T-helper 1 cell treated with Interleukin-12 subunit alpha and Interleukin-12 subunit beta and Interleukin-4 antibody, amounts not matched to agents 30 μg/mL and 1 μg/mL, for 36 hours (primary cell): ENCODE measurements at regions not wholly inside any gene's neighbourhood (a gene's known extent, or its start where the extent isn't known, plus 50 kb on each side); places are given as distances from the start of the nearest gene placed in this dataset.

Experiments
- H3K27ac Mint-ChIP-seq: one replicate; pipeline ENCODE4 v1.8.0; 2021; ENCODE audit warnings: mild to moderate bottlenecking, mixed read lengths
- H3K27me3 Mint-ChIP-seq: one replicate; pipeline ENCODE4 v1.8.0; 2021; ENCODE audit warnings: low read depth, mixed read lengths
- H3K36me3 Mint-ChIP-seq: one replicate; pipeline ENCODE4 v1.8.0; 2021; ENCODE audit warnings: low read depth, mixed read lengths
- H3K4me1 Mint-ChIP-seq: one replicate; pipeline ENCODE4 v1.8.0; 2021; ENCODE audit warnings: low read depth, mixed read lengths
- H3K4me3 Mint-ChIP-seq: one replicate; pipeline ENCODE4 v1.8.0; 2021; ENCODE audit warnings: mild to moderate bottlenecking, moderate library complexity, mixed read lengths
- H3K9me3 Mint-ChIP-seq: one replicate; pipeline ENCODE4 v1.8.0; 2021; ENCODE audit warnings: mixed read lengths

DNA sequence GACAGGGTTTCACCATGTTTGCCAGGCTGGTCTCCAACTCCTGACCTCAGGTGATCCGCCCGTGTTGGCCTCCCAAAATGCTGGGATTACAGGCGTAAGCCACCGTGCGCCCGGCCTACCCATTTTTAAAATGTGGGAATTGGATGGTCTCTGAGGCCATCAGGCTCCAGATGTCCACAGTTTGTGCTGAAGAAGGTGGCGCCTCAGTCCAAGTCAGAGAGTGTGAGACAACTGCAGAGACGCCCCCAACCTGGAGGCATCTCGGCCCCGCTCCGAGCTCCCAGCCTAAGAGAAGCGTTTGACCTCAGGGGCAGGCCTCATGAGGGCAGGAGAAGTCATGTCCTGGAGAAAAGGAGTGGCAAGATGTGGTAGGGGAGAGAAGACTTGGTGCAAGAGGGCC, 146.5 kb downstream of the MRM1 start:
- H3K9me3 Mint-ChIP-seq = no peaks in the 10 kb centered on the region
- H3K27ac Mint-ChIP-seq = no peak overlapping the region
- H3K36me3 Mint-ChIP-seq = no peaks in the 10 kb centered on the region
- no peaks in the 10 kb centered on the region for H3K4me1 Mint-ChIP-seq
- peaks cover 12% of the 10 kb centered on the region for H3K27me3 Mint-ChIP-seq
- no peak overlapping the region for H3K4me3 Mint-ChIP-seq

DNA sequence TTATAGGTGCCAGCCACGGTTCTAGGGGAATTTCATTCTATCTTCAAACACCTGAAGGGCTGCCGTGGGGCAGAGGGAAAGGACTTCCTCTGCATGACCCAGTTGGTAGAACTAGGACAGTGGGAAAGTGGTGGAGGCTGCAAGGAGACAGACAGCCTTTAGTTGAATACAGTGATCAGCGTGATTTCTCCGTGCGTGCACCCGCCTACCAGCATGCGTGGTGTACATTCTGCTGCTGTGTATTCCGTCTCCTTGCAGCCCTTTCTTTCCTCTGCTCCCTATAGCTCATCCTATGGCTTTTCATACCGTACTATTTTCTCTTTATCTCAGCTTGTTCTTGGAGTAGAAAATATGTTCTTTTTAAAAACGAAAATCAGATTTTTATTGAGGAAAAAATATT, 146.9 kb downstream of the MRM1 start:
- H3K27me3 Mint-ChIP-seq = peaks cover 12% of the 10 kb centered on the region
- H3K9me3 Mint-ChIP-seq = no peaks in the 10 kb centered on the region
- H3K27ac Mint-ChIP-seq = no peak overlapping the region
- no peak overlapping the region for H3K4me3 Mint-ChIP-seq
- no peaks in the 10 kb centered on the region for H3K4me1 Mint-ChIP-seq
- no peaks in the 10 kb centered on the region for H3K36me3 Mint-ChIP-seq

DNA sequence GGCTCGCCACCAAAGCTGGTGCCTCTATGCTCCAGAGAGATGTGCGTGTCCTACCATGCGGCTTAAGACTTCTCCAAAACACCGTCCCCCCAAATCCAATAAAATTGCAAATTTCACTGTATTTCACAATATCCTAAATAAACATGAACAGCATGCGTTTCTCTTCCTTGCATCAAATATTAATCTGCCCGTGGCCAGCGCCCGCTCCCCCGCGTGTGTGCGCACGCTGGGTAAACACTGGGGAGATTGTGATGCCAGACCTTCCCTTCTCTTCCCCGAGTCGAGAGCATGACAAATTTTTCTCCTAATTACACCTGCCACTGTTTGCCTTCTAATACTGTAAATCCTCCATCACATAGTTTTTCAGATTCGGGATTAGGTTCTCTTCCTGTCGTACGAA, 148.1 kb downstream of the MRM1 start:
- H3K9me3 Mint-ChIP-seq = no peaks in the 10 kb centered on the region
- H3K27ac Mint-ChIP-seq = no peak overlapping the region
- no peak overlapping the region for H3K4me3 Mint-ChIP-seq
- H3K4me1 Mint-ChIP-seq = no peaks in the 10 kb centered on the region
- H3K27me3 Mint-ChIP-seq = peaks cover 6% of the 10 kb centered on the region
- H3K36me3 Mint-ChIP-seq = no peaks in the 10 kb centered on the region

DNA sequence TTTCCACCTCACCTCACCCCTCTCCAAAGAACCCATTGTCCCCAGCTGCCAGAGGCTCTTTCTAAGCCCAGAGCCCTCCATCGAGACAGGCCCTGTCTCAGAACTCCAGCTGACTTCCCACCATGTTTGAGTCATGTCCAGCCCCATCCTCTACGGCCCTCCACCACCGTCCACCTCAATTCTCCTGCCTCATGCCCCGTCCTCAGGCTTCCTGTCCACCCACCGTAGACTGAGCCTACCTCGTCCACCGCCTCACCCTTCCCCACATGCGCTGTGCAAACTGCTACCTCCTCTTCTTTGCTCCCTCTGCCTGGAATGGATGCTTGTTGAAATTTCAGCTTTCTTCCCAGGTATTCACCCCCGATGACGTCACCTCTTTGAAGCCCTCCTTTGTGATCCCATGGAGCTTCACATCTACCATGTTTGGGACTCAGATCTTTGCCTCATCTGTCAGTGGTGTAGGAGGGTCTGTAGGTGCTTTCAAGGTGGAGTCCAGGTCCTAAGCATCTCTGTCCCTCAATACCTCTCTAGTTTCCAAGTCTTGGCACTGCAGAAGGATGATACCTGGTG, 149.0 kb downstream of the MRM1 start:
- H3K27me3 Mint-ChIP-seq = peaks cover 3% of the 10 kb centered on the region
- no peaks in the 10 kb centered on the region for H3K4me1 Mint-ChIP-seq
- no peaks in the 10 kb centered on the region for H3K9me3 Mint-ChIP-seq
- no peak overlapping the region for H3K27ac Mint-ChIP-seq
- no peak overlapping the region for H3K4me3 Mint-ChIP-seq
- no peaks in the 10 kb centered on the region for H3K36me3 Mint-ChIP-seq

DNA sequence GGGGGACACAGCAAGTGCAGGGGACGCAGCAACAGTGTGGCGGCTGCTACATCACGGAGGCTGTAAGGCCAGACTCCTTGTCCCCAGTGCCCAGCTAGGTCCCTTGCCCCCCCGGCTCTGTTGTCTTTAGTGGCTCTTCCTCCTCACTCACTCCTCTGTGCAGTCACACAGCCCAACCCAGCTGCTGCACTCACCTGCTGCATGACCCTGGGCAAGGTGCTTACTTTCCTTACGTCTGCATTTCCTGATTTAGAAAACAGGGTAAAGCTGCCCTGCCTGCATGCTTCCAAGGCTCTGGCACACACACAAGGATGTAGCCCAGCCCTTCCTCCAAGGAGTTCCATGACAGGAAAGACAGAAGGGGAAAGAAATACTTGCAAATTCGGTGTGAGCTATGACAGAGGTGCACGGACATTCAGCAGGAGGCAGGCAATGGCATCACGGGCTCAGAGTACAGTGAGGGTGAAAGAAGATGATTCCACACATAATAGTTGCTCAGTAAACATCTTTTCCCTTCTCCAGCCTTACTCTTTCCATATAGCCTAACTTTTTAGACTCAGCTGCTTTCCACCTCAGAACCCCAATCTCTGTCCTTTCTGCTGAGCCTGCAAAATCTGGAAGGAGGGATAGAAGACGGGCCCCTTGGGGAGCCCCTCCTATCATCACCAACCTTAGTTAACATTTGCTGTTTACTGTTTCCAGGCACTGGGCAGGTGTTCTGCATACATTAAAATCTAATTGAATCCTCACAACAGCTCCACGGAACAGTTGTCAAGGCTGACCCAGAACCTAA, 150.9 kb downstream of the MRM1 start:
- Mint-ChIP-seq H3K4me1 (no peaks in the 10 kb centered on the region), H3K27ac (no peak overlapping the region), H3K27me3 (peaks cover 3% of the 10 kb centered on the region), H3K9me3 (no peaks in the 10 kb centered on the region), H3K36me3 (no peaks in the 10 kb centered on the region), H3K4me3 (no peak overlapping the region)

DNA sequence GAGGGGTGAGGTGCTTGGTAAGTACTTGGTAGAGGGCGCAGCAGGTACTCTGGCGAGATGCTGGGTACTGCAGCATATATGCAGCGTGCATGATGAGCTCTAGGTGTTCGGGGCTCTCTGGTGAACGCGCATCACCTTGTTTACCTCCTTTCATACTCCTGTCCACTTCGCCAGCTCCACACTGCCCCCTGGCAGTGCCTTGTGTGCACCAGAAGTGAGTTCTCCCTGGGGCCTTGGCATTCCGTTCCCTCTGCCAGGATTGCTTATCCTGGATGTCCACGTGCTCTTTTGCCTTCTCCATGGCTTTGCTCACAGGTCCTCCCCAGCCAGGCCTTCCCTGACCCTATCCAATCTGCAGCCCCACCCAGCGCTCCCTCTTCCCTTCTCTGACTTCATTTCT, 154.2 kb downstream of the MRM1 start:
- Mint-ChIP-seq H3K36me3 (no peaks in the 10 kb centered on the region), H3K9me3 (no peaks in the 10 kb centered on the region), H3K27ac (no peak overlapping the region), H3K4me3 (no peak overlapping the region), H3K4me1 (no peaks in the 10 kb centered on the region), H3K27me3 (peaks cover 1% of the 10 kb centered on the region)

DNA sequence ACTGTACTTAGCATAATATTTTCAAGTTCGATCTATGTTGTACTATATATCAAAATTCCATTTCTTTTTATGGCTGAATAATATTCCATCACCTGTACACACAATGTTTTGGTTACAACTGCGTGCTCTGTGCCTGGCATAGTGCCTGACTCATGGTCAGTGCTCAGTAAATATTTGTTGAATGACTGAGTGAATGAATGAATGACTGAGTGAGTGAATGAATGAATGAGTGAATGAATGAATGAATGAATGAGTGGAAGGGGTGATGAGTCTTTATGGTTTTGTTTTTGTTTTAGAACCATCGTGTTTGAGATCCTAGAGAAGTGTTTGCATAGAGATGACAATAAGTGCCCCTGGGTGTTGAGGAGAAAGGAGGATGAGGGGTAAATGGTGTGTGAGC, 155.3 kb downstream of the MRM1 start:
- Mint-ChIP-seq H3K4me1 (no peaks in the 10 kb centered on the region), H3K27me3 (no peaks in the 10 kb centered on the region), H3K9me3 (peaks cover 6% of the 10 kb centered on the region), H3K4me3 (no peak overlapping the region), H3K27ac (no peak overlapping the region), H3K36me3 (no peaks in the 10 kb centered on the region)

DNA sequence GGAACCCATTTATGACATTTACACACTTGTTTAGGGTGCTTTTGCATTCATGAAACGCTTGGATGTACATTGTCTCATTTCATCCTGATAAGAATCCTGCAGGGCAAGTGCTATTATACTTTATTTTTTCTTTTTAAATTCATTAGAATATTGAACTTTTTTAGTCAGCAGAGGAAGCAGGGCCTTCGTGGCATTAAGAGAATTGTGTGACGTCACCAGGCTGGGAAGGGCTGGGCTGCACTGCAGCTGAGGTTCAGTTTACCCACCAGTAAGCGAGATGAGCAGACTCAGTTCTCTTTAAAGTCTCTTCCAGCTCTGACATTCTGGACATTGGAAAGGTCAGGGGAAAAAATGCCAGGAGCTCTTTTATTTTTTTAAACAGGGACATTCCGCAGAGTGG, 159.0 kb downstream of the MRM1 start:
- no peaks in the 10 kb centered on the region for H3K36me3 Mint-ChIP-seq
- H3K27ac Mint-ChIP-seq = no peak overlapping the region
- peaks cover 6% of the 10 kb centered on the region for H3K9me3 Mint-ChIP-seq
- no peak overlapping the region for H3K4me3 Mint-ChIP-seq
- peaks cover 15% of the 10 kb centered on the region for H3K4me1 Mint-ChIP-seq
- no peaks in the 10 kb centered on the region for H3K27me3 Mint-ChIP-seq

DNA sequence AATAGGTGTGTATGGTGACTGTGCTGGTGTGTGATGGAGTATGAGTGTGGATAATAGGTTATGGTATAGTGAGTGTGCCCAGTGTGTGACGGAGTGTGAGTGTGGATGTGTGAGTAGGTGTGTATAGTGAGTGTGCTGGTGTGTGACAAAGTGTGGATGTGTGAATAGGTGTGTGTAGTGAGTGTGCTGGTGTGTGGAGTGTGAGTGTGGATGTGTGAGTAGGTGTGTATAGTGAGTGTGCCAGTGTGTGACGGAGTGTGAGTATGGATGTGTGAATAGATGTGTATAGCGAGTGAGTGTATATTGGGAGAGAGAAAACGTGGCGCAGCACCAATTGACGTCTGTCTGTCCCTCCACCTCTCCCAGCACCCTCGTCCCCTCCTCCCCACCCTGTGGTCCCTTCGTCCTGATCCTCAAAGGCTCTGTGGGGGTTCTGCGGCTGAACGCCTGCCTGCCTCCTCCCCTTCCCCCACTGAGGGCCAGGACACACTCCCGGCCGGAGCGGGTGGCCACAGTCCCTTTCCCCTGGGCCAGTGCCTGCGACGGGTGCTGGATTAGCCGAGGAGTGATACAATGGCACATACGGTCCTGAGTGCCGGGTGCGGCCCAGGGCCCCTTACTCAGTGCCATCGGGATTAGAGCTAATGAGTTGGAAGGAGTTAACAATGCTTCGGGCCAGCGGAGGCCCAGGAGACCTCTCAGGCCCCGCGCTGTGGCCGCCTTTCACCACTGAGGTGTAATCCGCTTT, 160.0 kb downstream of the MRM1 start:
- peaks cover 15% of the 10 kb centered on the region for H3K4me1 Mint-ChIP-seq
- H3K27ac Mint-ChIP-seq = no peak overlapping the region
- no peaks in the 10 kb centered on the region for H3K36me3 Mint-ChIP-seq
- H3K27me3 Mint-ChIP-seq = no peaks in the 10 kb centered on the region
- H3K4me3 Mint-ChIP-seq = no peak overlapping the region
- H3K9me3 Mint-ChIP-seq = peaks cover 6% of the 10 kb centered on the region

DNA sequence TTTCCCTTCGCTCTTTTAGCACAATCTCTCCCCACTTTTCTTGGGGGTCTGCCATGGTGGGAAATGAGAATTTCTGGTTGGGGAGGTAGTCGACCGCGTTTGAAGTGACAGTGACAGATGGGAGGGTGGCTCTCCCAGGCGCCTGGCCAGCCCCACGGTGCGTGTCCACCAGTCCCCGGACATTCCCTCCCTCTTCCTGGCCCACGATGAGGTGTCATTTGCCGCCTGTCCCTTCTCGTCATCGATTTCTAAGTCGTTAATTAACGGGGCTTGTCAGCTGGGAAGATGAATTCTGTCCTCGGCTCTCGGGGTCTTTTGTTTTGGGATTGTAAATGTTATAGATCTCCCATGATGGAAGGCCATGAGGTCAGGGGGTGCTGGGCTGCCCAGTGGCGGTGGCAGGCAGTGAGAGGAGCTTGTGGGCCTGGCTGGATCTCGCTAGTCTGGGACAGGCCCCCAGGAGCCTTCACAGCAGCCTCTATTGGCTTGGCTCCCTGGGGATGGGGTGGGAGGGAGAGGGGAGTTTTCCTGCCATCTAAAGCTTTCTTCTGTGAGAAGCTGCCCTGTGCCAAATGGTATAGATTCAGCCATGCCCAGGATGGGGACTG, 164.2 kb downstream of the MRM1 start:
- no peaks in the 10 kb centered on the region for H3K36me3 Mint-ChIP-seq
- peaks cover 6% of the 10 kb centered on the region for H3K9me3 Mint-ChIP-seq
- no peak overlapping the region for H3K27ac Mint-ChIP-seq
- H3K4me1 Mint-ChIP-seq = peaks cover 15% of the 10 kb centered on the region
- no peak overlapping the region for H3K4me3 Mint-ChIP-seq
- H3K27me3 Mint-ChIP-seq = no peaks in the 10 kb centered on the region

DNA sequence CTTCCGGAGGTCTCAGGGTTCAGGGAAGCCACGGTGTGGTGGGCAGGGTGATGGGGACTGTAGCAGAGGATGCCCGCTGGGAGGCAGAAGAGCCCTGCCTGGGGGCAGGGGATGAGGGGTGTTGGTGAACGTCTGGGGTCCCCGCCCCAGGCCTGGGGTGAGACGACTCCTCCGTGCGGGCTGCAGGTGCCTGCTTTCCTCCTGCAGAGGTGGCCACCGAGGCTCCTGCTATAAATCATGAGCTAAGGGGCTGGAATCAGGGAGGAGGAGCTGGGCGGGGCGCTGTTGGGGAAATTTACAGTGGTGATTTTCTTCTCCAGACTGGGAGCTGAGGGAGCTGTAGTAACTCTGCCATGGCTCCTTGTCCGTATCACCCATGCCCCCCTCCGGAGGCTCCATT, 167.0 kb downstream of the MRM1 start:
- Mint-ChIP-seq H3K27me3 (peaks cover 18% of the 10 kb centered on the region), H3K9me3 (no peaks in the 10 kb centered on the region), H3K4me1 (peaks cover 3% of the 10 kb centered on the region), H3K27ac (no peak overlapping the region), H3K4me3 (no peak overlapping the region), H3K36me3 (no peaks in the 10 kb centered on the region)

DNA sequence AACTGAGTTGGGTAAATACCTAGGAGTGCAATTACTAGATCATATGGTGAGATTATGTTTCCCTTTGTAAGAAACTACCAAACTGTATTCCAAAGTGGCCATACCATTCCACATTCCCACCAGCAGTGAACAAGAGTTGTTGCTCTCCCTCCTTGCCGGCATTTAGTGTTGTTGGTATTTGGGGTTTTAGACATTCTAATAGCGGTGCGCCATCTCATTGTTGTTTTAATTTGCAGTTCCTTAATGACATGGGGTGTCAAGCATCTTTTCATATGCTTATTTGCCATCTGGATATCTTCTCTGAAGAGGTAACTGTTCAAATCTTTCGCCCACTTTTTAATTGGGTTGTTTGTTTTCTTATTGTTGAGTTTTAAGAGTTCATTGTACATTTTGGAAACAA, 164.2 kb upstream of the LHX1 start:
- Mint-ChIP-seq H3K27ac (no peak overlapping the region), H3K36me3 (no peaks in the 10 kb centered on the region), H3K4me1 (no peaks in the 10 kb centered on the region), H3K27me3 (peaks cover 27% of the 10 kb centered on the region), H3K9me3 (no peaks in the 10 kb centered on the region), H3K4me3 (no peak overlapping the region)

DNA sequence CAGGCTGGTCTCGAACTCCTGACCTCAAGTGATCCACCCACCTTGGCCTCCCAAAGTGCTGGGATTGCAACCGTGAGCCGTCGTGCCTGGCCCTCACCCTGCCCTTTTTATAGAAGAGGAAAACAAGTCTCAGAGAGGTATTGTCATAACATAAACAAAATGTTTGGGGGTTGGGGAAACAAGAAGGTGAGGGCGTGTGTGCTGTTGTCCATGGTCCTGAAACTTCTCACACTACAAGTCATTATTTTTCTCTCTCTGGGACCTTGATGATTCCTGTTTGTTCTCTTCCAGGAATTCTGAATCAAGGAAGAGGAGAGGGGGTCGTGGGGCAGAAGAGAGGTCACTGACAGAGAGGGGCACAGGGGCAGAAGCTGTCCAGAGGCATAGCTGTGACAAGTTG, 160.2 kb upstream of the LHX1 start:
- H3K9me3 Mint-ChIP-seq = no peaks in the 10 kb centered on the region
- H3K4me3 Mint-ChIP-seq = no peak overlapping the region
- H3K4me1 Mint-ChIP-seq = no peaks in the 10 kb centered on the region
- no peaks in the 10 kb centered on the region for H3K36me3 Mint-ChIP-seq
- no peak overlapping the region for H3K27ac Mint-ChIP-seq
- peaks cover 28% of the 10 kb centered on the region for H3K27me3 Mint-ChIP-seq

DNA sequence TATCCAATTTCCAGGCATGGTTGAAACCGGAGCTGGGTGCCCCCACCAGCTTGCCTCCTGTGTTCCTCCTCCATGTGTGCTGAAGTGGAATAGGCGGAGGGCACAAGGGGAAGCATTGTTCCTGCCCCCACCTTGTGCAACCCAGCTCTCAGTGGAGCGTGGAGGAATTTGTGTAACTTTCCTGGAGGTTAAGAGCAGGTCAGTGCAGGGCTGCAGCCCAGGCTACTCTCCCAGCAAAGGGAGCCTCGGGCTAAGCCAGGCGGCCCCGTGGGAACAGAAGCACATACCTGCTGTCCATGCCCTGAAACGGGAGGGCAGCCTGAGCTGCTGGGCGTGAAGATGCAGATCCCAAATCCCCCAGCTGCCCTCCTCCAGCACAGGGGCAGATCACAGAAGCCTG, 158.8 kb upstream of the LHX1 start:
- H3K4me3 Mint-ChIP-seq = no peak overlapping the region
- H3K4me1 Mint-ChIP-seq = no peaks in the 10 kb centered on the region
- peaks cover 15% of the 10 kb centered on the region for H3K27me3 Mint-ChIP-seq
- H3K36me3 Mint-ChIP-seq = no peaks in the 10 kb centered on the region
- no peaks in the 10 kb centered on the region for H3K9me3 Mint-ChIP-seq
- H3K27ac Mint-ChIP-seq = no peak overlapping the region

DNA sequence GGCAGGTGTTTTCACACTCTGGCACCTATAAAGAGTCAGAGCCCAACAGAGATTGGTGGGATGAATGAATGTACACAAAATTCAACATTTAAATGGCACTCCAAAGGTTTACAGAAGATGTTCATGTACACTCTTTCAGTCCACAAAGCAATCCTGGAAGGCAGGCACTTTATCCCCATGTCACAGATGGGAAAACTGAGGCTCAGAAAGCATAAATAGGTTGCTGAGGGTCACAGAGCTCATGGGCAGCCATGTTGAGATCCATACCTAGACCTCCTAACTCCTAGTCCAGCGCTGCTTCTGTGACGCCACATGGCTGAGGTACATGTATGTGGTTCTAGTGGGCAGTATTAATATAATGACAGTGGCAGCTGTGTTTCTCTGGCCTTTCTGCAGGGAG, 157.7 kb upstream of the LHX1 start:
- no peaks in the 10 kb centered on the region for H3K36me3 Mint-ChIP-seq
- H3K4me3 Mint-ChIP-seq = no peak overlapping the region
- no peaks in the 10 kb centered on the region for H3K4me1 Mint-ChIP-seq
- peaks cover 10% of the 10 kb centered on the region for H3K27me3 Mint-ChIP-seq
- H3K27ac Mint-ChIP-seq = no peak overlapping the region
- H3K9me3 Mint-ChIP-seq = no peaks in the 10 kb centered on the region
